Dermis blood vessel endothelial cell (primary cell): ENCODE measurements at regions not wholly inside any gene's neighbourhood (a gene's known extent, or its start where the extent isn't known, plus 50 kb on each side); places are given as distances from the start of the nearest gene placed in this dataset.
"Not testable (repeated sequence)": the region's sequence is repeated elsewhere in the genome, so short reads cannot be mapped to it uniquely, and the experiment has no call there.

Experiments
- DNase-seq: peaks from one replicate; pipeline ENCODE4 v3.0.0; 2010

- DNase-seq: no peak
These were observed 190.5 kb upstream of the SOX21 start for GRCh38 chr13:94902722-94903407.

GRCh38 chr13:94901070-94901469 is 188.7 kb upstream of the SOX21 start:
- DNase-seq: no peak

GRCh38 chr13:94896719-94897317 is 184.5 kb upstream of the SOX21 start:
- no peak for DNase-seq

- no peak for DNase-seq
These were observed 183.9 kb upstream of the SOX21 start for GRCh38 chr13:94896238-94896637.

GRCh38 chr13:94886191-94886590 is 173.8 kb upstream of the SOX21 start:
- DNase-seq: no peak

- DNase-seq: no peak
These were observed 168.1 kb upstream of the SOX21 start for GRCh38 chr13:94880463-94880862.

GRCh38 chr13:94878602-94879165 is 166.3 kb upstream of the SOX21 start:
- DNase-seq: no peak

- DNase-seq: no peak
These were observed 152.1 kb upstream of the SOX21 start for GRCh38 chr13:94864474-94864873.

GRCh38 chr13:94860981-94861407 is 148.6 kb upstream of the SOX21 start:
- DNase-seq: peak; percentile 61

- DNase-seq: peak; percentile 72
These were observed 147.5 kb upstream of the SOX21 start for GRCh38 chr13:94859811-94860210.

GRCh38 chr13:94859278-94859691 is 146.9 kb upstream of the SOX21 start:
- peak; percentile 99 for DNase-seq

GRCh38 chr13:94858856-94859255 is 146.5 kb upstream of the SOX21 start:
- DNase-seq: peak; percentile 70

GRCh38 chr13:94854688-94855087 is 142.3 kb upstream of the SOX21 start:
- DNase-seq: no peak

GRCh38 chr13:94851576-94851975 is 139.2 kb upstream of the SOX21 start:
- no peak for DNase-seq

GRCh38 chr13:94849254-94849653 is 136.9 kb upstream of the SOX21 start:
- DNase-seq: peak; percentile 10

- no peak for DNase-seq
These were observed 130.6 kb upstream of the SOX21 start for GRCh38 chr13:94842901-94843300.

GRCh38 chr13:94837056-94837455 is 124.7 kb upstream of the SOX21 start:
- not testable (repeated sequence) for DNase-seq

GRCh38 chr13:94829837-94830365 is 117.6 kb upstream of the SOX21 start:
- no peak for DNase-seq

- DNase-seq: no peak
These were observed 117.0 kb upstream of the SOX21 start for GRCh38 chr13:94829185-94829836.

GRCh38 chr13:94827566-94827965 is 115.2 kb upstream of the SOX21 start:
- no peak for DNase-seq

- no peak for DNase-seq
These were observed 113.2 kb upstream of the SOX21 start for GRCh38 chr13:94825507-94825906.

- DNase-seq: no peak
These were observed 112.3 kb upstream of the SOX21 start for GRCh38 chr13:94824601-94825000.

- DNase-seq: no peak
These were observed 110.0 kb upstream of the SOX21 start for GRCh38 chr13:94822356-94822755.
